HFF-Myc (cell line): ENCODE measurements at regions not wholly inside any gene's neighbourhood (a gene's known extent, or its start where the extent isn't known, plus 50 kb on each side); places are given as distances from the start of the nearest gene placed in this dataset.

ENCODE experiments used
- DNase-seq: peaks from one replicate; pipeline ENCODE4 v3.0.0-alpha.2; 2011; ENCODE audit warnings: low read depth; ENCODE audit errors: extremely low read depth
- H3K4me3 ChIP-seq: replicated peaks from 2 replicates; pipeline ENCODE4 v1.5.1; 2011; ENCODE audit warnings: low read depth, mild to moderate bottlenecking, control low read depth, low read length
- TF ChIP-seq, protein P1 (sequence below): IDR thresholded peaks from 2 replicates; pipeline ENCODE4 v1.5.1; 2012; ENCODE audit warnings: mild to moderate bottlenecking, low read depth, low read length, control low read depth; ENCODE audit errors: missing control alignments

DNA sequence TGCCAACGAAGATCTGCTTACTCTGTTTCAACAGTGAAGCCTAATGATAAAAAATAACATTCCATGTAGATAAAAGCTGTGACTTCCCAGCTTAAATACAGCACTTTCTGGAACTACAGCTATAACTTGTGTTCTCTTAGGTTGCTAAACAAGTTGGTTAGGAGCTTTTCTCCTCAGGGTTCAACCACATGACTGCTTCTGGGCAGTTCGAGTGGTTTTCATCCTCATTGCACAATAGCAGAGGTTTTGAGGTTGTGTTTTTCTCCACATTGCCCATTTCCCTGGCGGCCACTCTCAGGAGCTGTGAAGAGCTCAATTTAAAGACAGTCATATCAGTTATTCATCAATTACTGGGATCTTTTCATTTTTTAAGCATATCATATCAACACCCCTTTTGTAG, 102.2 kb upstream of the CYP1B1 start:
- no peak for DNase-seq
- no peak overlapping the region for H3K4me3 ChIP-seq
- TF ChIP-seq, protein P1, sequence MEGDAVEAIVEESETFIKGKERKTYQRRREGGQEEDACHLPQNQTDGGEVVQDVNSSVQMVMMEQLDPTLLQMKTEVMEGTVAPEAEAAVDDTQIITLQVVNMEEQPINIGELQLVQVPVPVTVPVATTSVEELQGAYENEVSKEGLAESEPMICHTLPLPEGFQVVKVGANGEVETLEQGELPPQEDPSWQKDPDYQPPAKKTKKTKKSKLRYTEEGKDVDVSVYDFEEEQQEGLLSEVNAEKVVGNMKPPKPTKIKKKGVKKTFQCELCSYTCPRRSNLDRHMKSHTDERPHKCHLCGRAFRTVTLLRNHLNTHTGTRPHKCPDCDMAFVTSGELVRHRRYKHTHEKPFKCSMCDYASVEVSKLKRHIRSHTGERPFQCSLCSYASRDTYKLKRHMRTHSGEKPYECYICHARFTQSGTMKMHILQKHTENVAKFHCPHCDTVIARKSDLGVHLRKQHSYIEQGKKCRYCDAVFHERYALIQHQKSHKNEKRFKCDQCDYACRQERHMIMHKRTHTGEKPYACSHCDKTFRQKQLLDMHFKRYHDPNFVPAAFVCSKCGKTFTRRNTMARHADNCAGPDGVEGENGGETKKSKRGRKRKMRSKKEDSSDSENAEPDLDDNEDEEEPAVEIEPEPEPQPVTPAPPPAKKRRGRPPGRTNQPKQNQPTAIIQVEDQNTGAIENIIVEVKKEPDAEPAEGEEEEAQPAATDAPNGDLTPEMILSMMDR = no peak

DNA sequence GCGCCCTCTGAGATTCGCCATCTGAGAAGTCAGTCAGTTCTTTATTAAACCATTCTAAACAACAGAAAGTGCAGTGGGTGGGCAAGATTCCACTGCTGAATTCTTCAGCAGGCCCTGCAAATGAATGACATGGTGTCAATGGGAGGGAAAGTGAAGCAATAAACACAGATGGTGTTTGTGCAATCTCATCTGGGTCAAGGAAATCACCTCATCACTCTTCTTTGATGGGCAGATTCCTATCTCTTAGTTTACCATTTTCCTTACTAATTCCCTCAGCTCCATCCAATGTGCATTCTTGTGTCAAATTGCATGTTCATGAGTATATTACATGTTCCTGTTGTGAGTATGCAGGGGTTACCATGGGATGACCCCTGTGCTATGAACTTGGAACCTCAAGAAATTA, 100.7 kb upstream of the CYP1B1 start:
- H3K4me3 ChIP-seq = no peak overlapping the region
- TF ChIP-seq, protein P1 = no peak
- no peak for DNase-seq

DNA sequence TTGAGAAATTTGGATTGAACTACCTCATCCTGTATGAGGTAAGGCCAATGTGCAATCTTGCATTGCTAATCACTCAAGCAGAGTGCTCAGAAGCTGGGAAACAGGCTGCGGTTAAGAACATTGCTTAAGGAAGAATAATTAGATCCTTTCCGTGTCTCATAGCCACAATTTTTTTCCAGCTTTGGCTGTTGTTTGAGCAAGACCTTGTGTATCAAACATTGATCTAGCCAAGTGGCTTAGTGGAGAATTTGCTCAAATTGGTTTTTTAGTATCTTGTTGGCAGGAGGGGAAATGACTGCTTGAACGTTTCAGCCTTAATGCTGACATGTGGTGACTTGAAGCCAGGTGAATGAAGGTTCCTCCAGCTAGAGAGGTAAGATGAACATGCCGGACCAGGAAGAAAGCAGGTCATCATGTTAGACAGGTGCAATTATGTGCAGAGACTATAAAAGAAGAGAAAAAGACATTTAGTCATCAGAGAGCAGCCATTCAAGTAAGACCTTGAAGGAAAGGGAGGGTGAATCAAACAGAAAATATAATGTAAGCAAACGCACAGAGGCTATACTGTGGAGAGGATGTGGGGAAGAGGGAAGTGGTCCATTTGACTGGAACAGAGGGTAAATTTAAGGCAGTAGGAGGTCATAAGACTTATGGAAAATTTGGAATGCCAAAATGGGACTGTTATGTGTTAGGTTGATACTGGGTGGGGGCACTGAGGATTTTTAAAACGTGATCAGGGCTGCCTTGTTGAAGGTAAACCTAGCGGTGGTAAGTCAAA, 98.9 kb upstream of the CYP1B1 start:
- DNase-seq = no peak
- TF ChIP-seq, protein P1 = no peak
- H3K4me3 ChIP-seq = no peak overlapping the region

DNA sequence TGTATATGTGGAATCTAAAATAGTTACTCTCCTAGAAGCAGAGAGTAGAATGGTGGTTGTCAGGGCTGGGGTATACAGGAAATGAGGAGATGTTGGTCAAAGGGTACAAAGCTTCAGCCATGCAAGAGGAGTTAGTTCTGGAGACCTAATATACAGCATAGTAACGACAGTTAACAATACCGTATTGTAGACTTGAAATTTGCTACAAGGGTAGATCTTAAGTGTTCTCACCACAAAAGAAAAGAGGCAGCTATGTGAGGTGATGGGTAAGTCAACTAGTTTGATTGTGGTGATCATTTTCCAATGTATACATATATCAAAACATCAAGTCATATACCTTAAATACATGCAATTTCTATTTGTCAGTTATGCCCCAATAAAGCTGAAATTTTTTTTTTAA, 98.2 kb upstream of the CYP1B1 start:
- TF ChIP-seq, protein P1 = no peak
- DNase-seq = no peak
- H3K4me3 ChIP-seq = no peak overlapping the region

DNA sequence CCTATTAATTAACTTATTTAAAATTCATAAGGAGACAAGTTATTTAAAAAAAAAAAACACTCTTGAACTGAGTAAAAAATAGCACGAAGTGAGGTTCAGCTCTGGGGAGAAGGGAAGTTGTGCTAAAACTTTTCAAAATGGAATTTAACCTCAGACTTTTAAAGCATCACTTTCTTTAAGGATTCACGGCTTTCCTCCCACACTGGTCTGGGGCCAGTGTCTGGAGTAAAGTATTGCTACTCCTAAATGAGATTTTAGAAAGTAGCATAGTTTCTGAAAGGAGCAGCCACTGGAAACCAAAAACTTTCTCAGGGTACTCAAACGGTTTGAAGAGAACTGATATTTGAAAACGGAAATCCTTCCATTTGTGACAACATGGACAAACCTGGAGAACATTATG, 97.7 kb upstream of the CYP1B1 start:
- TF ChIP-seq, protein P1 = no peak
- DNase-seq = no peak
- no peak overlapping the region for H3K4me3 ChIP-seq

DNA sequence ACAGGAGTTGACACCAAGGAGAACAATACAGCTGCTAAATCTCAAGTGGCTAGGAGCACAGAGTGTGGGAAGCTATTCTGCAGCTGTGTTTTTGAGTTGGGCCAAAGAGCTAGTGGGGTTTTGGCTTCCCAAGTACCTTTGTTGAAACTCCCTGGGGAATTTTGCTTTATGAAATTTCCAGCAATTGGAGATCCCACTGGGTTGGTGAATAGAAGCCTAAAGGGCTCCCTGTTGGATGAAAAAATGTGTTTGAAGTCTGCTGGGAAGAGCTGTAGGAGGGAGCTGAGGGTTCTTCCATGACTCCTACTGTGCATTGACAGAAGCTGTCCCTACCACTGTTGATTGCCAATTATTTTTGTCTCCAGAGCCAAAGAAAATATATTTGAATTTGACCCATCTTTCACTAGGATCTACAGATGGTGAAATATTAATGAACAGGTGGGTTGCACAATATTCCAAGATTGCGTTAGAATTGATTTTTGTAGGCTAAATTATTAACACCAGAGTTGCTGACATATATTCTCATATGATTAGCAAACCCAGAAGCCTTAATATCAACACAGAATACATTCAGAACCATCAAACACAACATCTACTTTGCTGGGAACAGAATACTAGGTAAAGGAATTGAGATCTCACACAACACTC, 95.4 kb upstream of the CYP1B1 start:
- TF ChIP-seq, protein P1 = no peak

More for the DNA sequence above, 95.4 kb upstream of the CYP1B1 start:
- no peak overlapping the region for H3K4me3 ChIP-seq
- no peak for DNase-seq
